ENCODE measurements at regions not wholly inside any gene's neighbourhood (a gene's known extent, or its start where the extent isn't known, plus 50 kb on each side); places are given as distances from the start of the nearest gene placed in this dataset.

- Histone ChIP-seq H3K4me1 (no peaks in the 10 kb centered on the region), H3K9ac (ENCODE audit: low read depth in 2 of 2, low read length in 2 of 2) (no peak overlapping the region), H3K9me3 (no peaks in the 10 kb centered on the region), H3K27me3 (no peaks in the 10 kb centered on the region), H3K36me3 (no peaks in the 10 kb centered on the region), H3K4me3 (no peak overlapping the region), H3K27ac (no peak overlapping the region)
- no peak for TF ChIP-seq CTCF (IDR thresholded peaks at IDR 0.05)
- intact Hi-C loops (cut with DNase I), result no loop called here
- no peak for DNase-seq
Measured at GRCh38 chr18:45336448-45336847, 278.8 kb upstream of the SLC14A2 start.

GRCh38 chr18:45337477-45337876 is 277.8 kb upstream of the SLC14A2 start:
- H3K4me1 ChIP-seq, result no peaks in the 10 kb centered on the region
- no peak overlapping the region for H3K27ac ChIP-seq
- no peak for DNase-seq
- no peak overlapping the region for H3K9ac ChIP-seq (ENCODE audit: low read depth in 2 of 2, low read length in 2 of 2)
- no peaks in the 10 kb centered on the region for H3K27me3 ChIP-seq
- TF ChIP-seq CTCF (IDR thresholded peaks at IDR 0.05), result no peak
- H3K4me3 ChIP-seq, result no peak overlapping the region
- H3K36me3 ChIP-seq, result no peaks in the 10 kb centered on the region
- intact Hi-C loops (cut with DNase I), result no loop called here
- no peaks in the 10 kb centered on the region for H3K9me3 ChIP-seq

GRCh38 chr18:45339810-45340550 is 275.3 kb upstream of the SLC14A2 start:
- H3K9me3 ChIP-seq, result no peaks in the 10 kb centered on the region
- intact Hi-C loops (cut with DNase I), result no loop called here
- H3K36me3 ChIP-seq, result no peaks in the 10 kb centered on the region
- no peak overlapping the region for H3K4me3 ChIP-seq
- no peak overlapping the region for H3K9ac ChIP-seq (ENCODE audit: low read depth in 2 of 2, low read length in 2 of 2)
- no peak for DNase-seq
- no peak overlapping the region for H3K27ac ChIP-seq
- H3K27me3 ChIP-seq, result no peaks in the 10 kb centered on the region
- H3K4me1 ChIP-seq, result no peaks in the 10 kb centered on the region
- TF ChIP-seq CTCF (IDR thresholded peaks at IDR 0.05), result no peak

GRCh38 chr18:45340884-45341283 is 274.4 kb upstream of the SLC14A2 start:
- Histone ChIP-seq H3K27me3 (no peaks in the 10 kb centered on the region), H3K27ac (no peak overlapping the region), H3K9me3 (no peaks in the 10 kb centered on the region), H3K4me3 (no peak overlapping the region), H3K9ac (ENCODE audit: low read depth in 2 of 2, low read length in 2 of 2) (no peak overlapping the region), H3K4me1 (no peaks in the 10 kb centered on the region), H3K36me3 (no peaks in the 10 kb centered on the region)
- no peak for TF ChIP-seq CTCF (IDR thresholded peaks at IDR 0.05)
- intact Hi-C loops (cut with DNase I), result no loop called here
- DNase-seq, result no peak

GRCh38 chr18:45341454-45341853 is 273.8 kb upstream of the SLC14A2 start:
- Histone ChIP-seq H3K9me3 (no peaks in the 10 kb centered on the region), H3K27ac (no peak overlapping the region), H3K9ac (ENCODE audit: low read depth in 2 of 2, low read length in 2 of 2) (no peak overlapping the region), H3K36me3 (no peaks in the 10 kb centered on the region), H3K27me3 (no peaks in the 10 kb centered on the region), H3K4me3 (no peak overlapping the region), H3K4me1 (no peaks in the 10 kb centered on the region)
- DNase-seq, result no peak
- TF ChIP-seq CTCF (IDR thresholded peaks at IDR 0.05), result no peak
- intact Hi-C loops (cut with DNase I), result no loop called here
